WTC11 (cell line): ENCODE measurements at regions not wholly inside any gene's neighbourhood (a gene's known extent, or its start where the extent isn't known, plus 50 kb on each side); places are given as distances from the start of the nearest gene placed in this dataset.

Experiments
- ATF3 ChIP-seq: sonication (generic); formaldehyde crosslinking; conservative IDR thresholded peaks from 2 replicates; pipeline ENCODE4 v1.8.1; 2022; ENCODE audit warnings: mild to moderate bottlenecking, missing genetic modification reagents
- CTCF ChIP-seq: fragments of 200-600 bp; IDR thresholded peaks from 2 replicates; pipeline ENCODE4 v1.8.0; 2022; ENCODE audit warnings: antibody characterized with exemption
- IRF1 ChIP-seq: sonication (generic); formaldehyde crosslinking; IDR thresholded peaks from 2 replicates; pipeline ENCODE4 v1.8.0; 2023; ENCODE audit warnings: missing genetic modification reagents
- MAX ChIP-seq: sonication (generic); formaldehyde crosslinking; IDR thresholded peaks from 2 replicates; pipeline ENCODE4 v1.8.0; 2022; ENCODE audit warnings: mild to moderate bottlenecking, missing genetic modification reagents
- NR3C1 ChIP-seq: sonication (generic); formaldehyde crosslinking; conservative IDR thresholded peaks from 2 replicates; pipeline ENCODE4 v1.8.1; 2023; ENCODE audit warnings: low read depth, mild to moderate bottlenecking, missing genetic modification reagents
- PRDM15 ChIP-seq: sonication (generic); formaldehyde crosslinking; IDR thresholded peaks from 2 replicates; pipeline ENCODE4 v1.8.0; 2022; ENCODE audit warnings: missing genetic modification reagents
- PREB ChIP-seq: sonication (generic); formaldehyde crosslinking; IDR thresholded peaks from 2 replicates; pipeline ENCODE4 v1.8.1; 2022; ENCODE audit warnings: mild to moderate bottlenecking, missing genetic modification reagents, moderate library complexity, borderline replicate concordance
- SP1 ChIP-seq: sonication (generic); formaldehyde crosslinking; conservative IDR thresholded peaks from 2 replicates; pipeline ENCODE4 v1.8.1; 2022; ENCODE audit warnings: missing genetic modification reagents
- USF2 ChIP-seq: sonication (generic); formaldehyde crosslinking; IDR thresholded peaks from 2 replicates; pipeline ENCODE4 v1.8.1; 2023; ENCODE audit warnings: mild to moderate bottlenecking, missing genetic modification reagents, moderate library complexity
- ZBTB43 ChIP-seq: sonication (generic); formaldehyde crosslinking; IDR thresholded peaks from 2 replicates; pipeline ENCODE4 v1.8.1; 2023; ENCODE audit warnings: mild to moderate bottlenecking, missing genetic modification reagents
- ZNF121 ChIP-seq: sonication (generic); formaldehyde crosslinking; IDR thresholded peaks from 2 replicates; pipeline ENCODE4 v1.8.0; 2023; ENCODE audit warnings: missing genetic modification reagents

GRCh38 chr21:17200250-17200649, 312.6 kb upstream of the CXADR start:
- TF ChIP-seq CTCF (no peak), ATF3 (no peak), PREB (CRISPR knock-in tag) (no peak), PRDM15 (CRISPR knock-in tag) (no peak), NR3C1 (CRISPR knock-in tag) (no peak), MAX (CRISPR knock-in tag) (no peak), ZNF121 (no peak), USF2 (CRISPR knock-in tag) (no peak), SP1 (no peak), IRF1 (CRISPR knock-in tag) (no peak), ZBTB43 (CRISPR knock-in tag) (no peak)
